Sigmoid colon (tissue), 6 donors: ENCODE measurements at regions not wholly inside any gene's neighbourhood (a gene's known extent, or its start where the extent isn't known, plus 50 kb on each side); places are given as distances from the start of the nearest gene placed in this dataset.

Experiments
- DNase-seq: peaks from one replicate; pipeline ENCODE4 v3.0.0-alpha.2; 2019
- H3K27ac ChIP-seq, 4 donors: fragments of 200-600 bp; sonication (generic); one replicate each; pipeline ENCODE4 v1.5.1; 2016 to 2019; ENCODE audit warnings: mild to moderate bottlenecking in 1 of 4
- H3K27me3 ChIP-seq, 3 donors: fragments of 200-600 bp; sonication (generic); one replicate each; pipeline ENCODE4 v1.5.1; 2019; ENCODE audit warnings: mild to moderate bottlenecking in 1 of 3
- H3K36me3 ChIP-seq, 4 donors: fragments of 200-600 bp; sonication (generic); one replicate each; pipeline ENCODE4 v1.5.1; 2016 to 2019
- H3K4me1 ChIP-seq, 4 donors: fragments of 200-600 bp; sonication (generic); one replicate each; pipeline ENCODE4 v1.5.1; 2017 to 2019
- H3K4me3 ChIP-seq, 4 donors: fragments of 200-600 bp; sonication (generic); one replicate each; pipeline ENCODE4 v1.5.1; 2017 to 2019; ENCODE audit warnings: mild to moderate bottlenecking in 2 of 4, moderate library complexity in 1 of 4
- H3K9me3 ChIP-seq, 4 donors: fragments of 200-600 bp in 3 of 4; sonication (generic) in 3 of 4; one replicate each; pipeline versions ENCODE4 v1.5.1 to v1.6.1; 2013 to 2019
- CTCF ChIP-seq, 4 experiments: fragments of 450-650 bp in 3 of 4; fragments of 200-600 bp in 1 of 4; IDR thresholded peaks; one replicate each; pipeline ENCODE4 v1.5.1; 2016 to 2019; ENCODE audit warnings: antibody characterized with exemption in 4 of 4, mild to moderate bottlenecking in 3 of 4, moderate library complexity in 2 of 4
- EP300 ChIP-seq, 4 donors: sonication (generic); formaldehyde crosslinking; IDR thresholded peaks; one replicate each; pipeline ENCODE4 v1.6.1; 2017; ENCODE audit warnings: antibody characterized with exemption in 4 of 4
- POLR2A ChIP-seq, 2 donors: fragments of 450-650 bp; IDR thresholded peaks; one replicate each; pipeline ENCODE4 v1.6.1; 2016; ENCODE audit warnings: antibody characterized with exemption in 2 of 2, mild to moderate bottlenecking in 2 of 2, moderate library complexity in 2 of 2
- POLR2AphosphoS5 ChIP-seq, 4 donors: sonication (generic); formaldehyde crosslinking; IDR thresholded peaks; one replicate each; pipeline ENCODE4 v1.6.1; 2017; ENCODE audit warnings: antibody characterized with exemption in 4 of 4
- WGBS, 2 donors: extraction: QIAGEN DNeasy Blood & Tissue Kit; methylation state at CpG; one replicate each; pipeline ENCODE4 v1.1.7; 2013; 5-methylcytosine and 5-hydroxymethylcytosine counted together
- intact Hi-C: fragments of 100-400 bp; cut with DNase I; formaldehyde crosslinking; loops from one replicate; pipeline ENCODE4 v1.15.1; 2023
- donor health status: healthy with polysubstance abuse.
- donor health status: healthy.

DNA sequence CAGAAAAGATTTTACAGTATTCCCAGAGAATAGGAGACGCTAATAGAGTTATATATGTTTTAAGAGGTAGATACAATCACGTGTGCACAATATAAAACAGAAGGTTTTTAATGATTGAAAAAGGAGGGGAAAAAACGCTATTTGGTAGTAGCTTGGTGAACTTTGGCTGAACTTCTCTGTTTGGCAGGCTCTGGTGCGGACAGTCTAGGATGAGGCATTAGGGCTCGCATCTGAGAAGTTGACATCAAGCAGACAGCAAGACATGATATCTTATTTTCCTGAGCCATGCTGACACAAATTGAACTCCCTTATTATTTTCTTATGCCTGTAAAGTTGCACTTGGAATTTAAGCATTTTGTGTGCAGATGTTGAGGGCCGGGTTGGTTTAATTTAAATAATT is 176.6 kb downstream of the EN1 start:
- Histone ChIP-seq H3K4me1 (peaks cover 0 to 28% (median 10%) of the 10 kb centered on the region in 4 donors), H3K4me3 (no peak overlapping the region), H3K27me3 (no peaks in the 10 kb centered on the region), H3K36me3 (no peaks in the 10 kb centered on the region), H3K9me3 (no peaks in the 10 kb centered on the region), H3K27ac (no peak overlapping the region)
- TF ChIP-seq EP300 (IDR thresholded peaks at IDR 0.05) (no peak), POLR2AphosphoS5 (IDR thresholded peaks at IDR 0.05) (no peak), CTCF (IDR thresholded peaks at IDR 0.05) (no peak), POLR2A (IDR thresholded peaks at IDR 0.05) (no peak)
- intact Hi-C loops: no loop called here
- DNase-seq: no peak
- WGBS, 2 donors: 65 to 67% methylated on average over 6 of the region's 6 CpGs

- H3K9me3 ChIP-seq: no peaks in the 10 kb centered on the region
- no peaks in the 10 kb centered on the region for H3K27me3 ChIP-seq
- H3K27ac ChIP-seq: no peak overlapping the region
- intact Hi-C loops: no loop called here
- TF ChIP-seq EP300 (IDR thresholded peaks at IDR 0.05): no peak
- TF ChIP-seq POLR2A (IDR thresholded peaks at IDR 0.05): no peak
- TF ChIP-seq CTCF (IDR thresholded peaks at IDR 0.05): no peak
- TF ChIP-seq POLR2AphosphoS5 (IDR thresholded peaks at IDR 0.05): no peak
- no peaks in the 10 kb centered on the region for H3K36me3 ChIP-seq
- WGBS, 2 donors: 85 to 87% methylated on average over 2 of the region's 2 CpGs
- DNase-seq: no peak
- H3K4me3 ChIP-seq: no peak overlapping the region
- peaks cover 0 to 28% (median 10%) of the 10 kb centered on the region in 4 donors for H3K4me1 ChIP-seq
These were observed 177.2 kb downstream of the EN1 start for GRCh38 chr2:118670276-118670675.

DNA sequence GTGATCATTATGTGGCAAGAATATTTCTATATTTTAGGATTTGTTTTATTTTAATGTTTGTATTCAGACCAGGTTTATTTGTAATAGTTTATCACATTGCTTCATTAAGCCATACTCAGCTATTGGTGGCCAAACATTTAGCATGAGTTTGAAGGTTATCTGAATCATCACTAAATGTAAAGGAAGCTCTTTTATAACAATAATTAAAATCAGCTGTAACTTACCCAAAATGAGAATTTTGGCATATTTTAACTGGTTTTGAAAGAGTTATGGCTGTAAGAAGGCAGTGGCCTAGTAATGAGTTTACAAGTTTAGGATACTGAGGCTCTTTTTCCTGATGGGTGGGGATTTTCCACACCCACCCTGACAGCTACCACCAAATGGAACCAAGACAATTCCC is 177.8 kb downstream of the EN1 start:
- DNase-seq: no peak
- intact Hi-C loops: no loop called here
- Histone ChIP-seq H3K9me3 (no peaks in the 10 kb centered on the region), H3K27ac (no peak overlapping the region), H3K4me1 (peaks cover 0 to 28% (median 10%) of the 10 kb centered on the region in 4 donors), H3K36me3 (no peaks in the 10 kb centered on the region), H3K4me3 (no peak overlapping the region), H3K27me3 (no peaks in the 10 kb centered on the region)
- no peak for TF ChIP-seq EP300 (IDR thresholded peaks at IDR 0.05)

DNA sequence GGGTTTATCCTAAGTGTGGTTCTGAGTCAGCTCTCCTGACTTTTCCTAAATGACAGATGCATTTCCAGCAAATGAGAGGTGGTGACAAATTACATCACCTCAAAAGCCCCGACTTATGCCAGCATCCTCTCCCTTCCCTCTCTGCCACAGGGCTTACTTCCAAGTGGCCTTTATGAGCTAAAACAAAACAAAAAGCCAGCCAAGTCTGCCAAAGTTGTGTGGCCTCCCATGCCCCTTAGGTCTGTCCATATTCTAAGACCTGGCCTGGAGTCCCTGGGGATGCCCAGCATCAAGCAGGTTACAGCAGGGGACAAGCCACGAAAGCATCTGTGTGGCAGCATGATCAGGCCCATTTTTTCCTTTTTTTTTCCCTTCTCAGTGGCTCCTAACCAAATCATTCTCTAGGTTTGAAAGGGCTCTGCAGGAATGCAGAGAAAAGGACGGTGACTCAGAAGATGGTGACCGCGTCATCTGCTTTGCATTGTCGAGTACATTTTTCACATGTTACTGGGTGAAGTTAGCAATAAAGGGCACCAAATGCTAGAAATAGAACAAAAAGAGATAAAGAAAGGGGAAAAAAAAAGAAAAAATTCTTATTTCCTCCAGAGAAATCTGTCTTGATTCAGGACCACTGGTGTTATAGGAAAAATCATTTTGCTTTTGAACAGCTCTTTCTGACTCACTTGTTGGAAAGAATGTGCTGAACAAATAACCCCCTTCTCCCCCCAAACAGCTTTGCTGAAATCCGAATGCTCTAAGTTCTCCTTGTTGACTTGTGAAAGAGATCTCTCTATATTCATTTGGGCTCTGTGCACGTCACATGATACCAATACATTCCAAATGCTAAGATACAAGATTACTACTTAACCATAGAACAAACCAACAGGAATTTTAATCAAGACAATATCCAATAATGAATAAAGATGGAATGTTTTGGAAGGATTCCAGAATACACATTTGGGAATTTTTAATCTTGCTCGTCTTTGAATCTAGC is 178.7 kb downstream of the EN1 start:
- intact Hi-C loops: no loop called here
- no peak for DNase-seq
- H3K27ac ChIP-seq: peak overlapping the region in 2 of 4 donors; percentile 35 to 37
- no peak for TF ChIP-seq EP300 (IDR thresholded peaks at IDR 0.05)
- TF ChIP-seq CTCF (IDR thresholded peaks at IDR 0.05): no peak
- TF ChIP-seq POLR2A (IDR thresholded peaks at IDR 0.05): no peak
- TF ChIP-seq POLR2AphosphoS5 (IDR thresholded peaks at IDR 0.05): peak in 1 of 4 donors; percentile 20
- no peaks in the 10 kb centered on the region for H3K36me3 ChIP-seq
- no peaks in the 10 kb centered on the region for H3K9me3 ChIP-seq
- H3K4me1 ChIP-seq: peaks cover 0 to 28% (median 10%) of the 10 kb centered on the region in 4 donors
- no peaks in the 10 kb centered on the region for H3K27me3 ChIP-seq
- no peak overlapping the region for H3K4me3 ChIP-seq
- 67 to 74% methylated on average over 9 of the region's 9 CpGs for WGBS, 2 donors

GRCh38 chr2:118667964-118668363 is 179.5 kb downstream of the EN1 start:
- 91% methylated on average over 6 of the region's 6 CpGs for WGBS, 2 donors
- DNase-seq: no peak
- no peaks in the 10 kb centered on the region for H3K9me3 ChIP-seq
- no peak overlapping the region for H3K4me3 ChIP-seq
- no peaks in the 10 kb centered on the region for H3K36me3 ChIP-seq
- TF ChIP-seq CTCF (IDR thresholded peaks at IDR 0.05) (no peak), POLR2AphosphoS5 (IDR thresholded peaks at IDR 0.05) (peak in 1 of 4 donors; percentile 30)
- no peaks in the 10 kb centered on the region for H3K27me3 ChIP-seq
- intact Hi-C loops: no loop called here
- peaks cover 0 to 28% (median 10%) of the 10 kb centered on the region in 4 donors for H3K4me1 ChIP-seq
- H3K27ac ChIP-seq: peak overlapping the region in 2 of 4 donors; percentile 35 to 37
